WTC11 (cell line): ENCODE measurements at regions not wholly inside any gene's neighbourhood (a gene's known extent, or its start where the extent isn't known, plus 50 kb on each side); places are given as distances from the start of the nearest gene placed in this dataset.

Experiments used
- ATF2 ChIP-seq: sonication (generic); formaldehyde crosslinking; IDR thresholded peaks from 2 replicates; pipeline ENCODE4 v1.8.1; 2022; ENCODE audit warnings: low read depth, missing genetic modification reagents, borderline replicate concordance
- CBFB ChIP-seq: sonication (generic); formaldehyde crosslinking; IDR thresholded peaks from 2 replicates; pipeline ENCODE4 v1.8.1; 2022; ENCODE audit warnings: mild to moderate bottlenecking, low read depth, missing genetic modification reagents
- CTCF ChIP-seq: fragments of 200-600 bp; IDR thresholded peaks from 2 replicates; pipeline ENCODE4 v1.8.0; 2022; ENCODE audit warnings: antibody characterized with exemption
- E2F1 ChIP-seq: sonication (generic); formaldehyde crosslinking; IDR thresholded peaks from 2 replicates; pipeline ENCODE4 v1.8.0; 2022; ENCODE audit warnings: mild to moderate bottlenecking, missing genetic modification reagents
- ELF4 ChIP-seq: sonication (generic); formaldehyde crosslinking; IDR thresholded peaks from 2 replicates; pipeline ENCODE4 v1.8.1; 2022; ENCODE audit warnings: low read depth, mild to moderate bottlenecking, moderate library complexity, missing genetic modification reagents
- ESRRA ChIP-seq: sonication (generic); formaldehyde crosslinking; IDR thresholded peaks from 2 replicates; pipeline ENCODE4 v1.8.1; 2022; ENCODE audit warnings: mild to moderate bottlenecking, missing genetic modification reagents, borderline replicate concordance
- FOXP1 ChIP-seq: sonication (generic); formaldehyde crosslinking; IDR thresholded peaks from 2 replicates; pipeline ENCODE4 v1.8.0; 2022; ENCODE audit warnings: missing genetic modification reagents, mild to moderate bottlenecking, moderate library complexity, borderline replicate concordance
- MAX ChIP-seq: sonication (generic); formaldehyde crosslinking; IDR thresholded peaks from 2 replicates; pipeline ENCODE4 v1.8.0; 2022; ENCODE audit warnings: mild to moderate bottlenecking, missing genetic modification reagents
- NFATC4 ChIP-seq: fragments of 250-450 bp; sonication (Bioruptor Pico); IDR thresholded peaks from 2 replicates; pipeline ENCODE4 v1.9.0; 2021; ENCODE audit warnings: mild to moderate bottlenecking
- NR3C1 ChIP-seq: sonication (generic); formaldehyde crosslinking; conservative IDR thresholded peaks from 2 replicates; pipeline ENCODE4 v1.8.1; 2023; ENCODE audit warnings: low read depth, mild to moderate bottlenecking, missing genetic modification reagents
- SMAD3 ChIP-seq: sonication (generic); formaldehyde crosslinking; IDR thresholded peaks from 2 replicates; pipeline ENCODE4 v1.8.0; 2022; ENCODE audit warnings: missing genetic modification reagents, mild to moderate bottlenecking, borderline replicate concordance
- SP1 ChIP-seq: sonication (generic); formaldehyde crosslinking; conservative IDR thresholded peaks from 2 replicates; pipeline ENCODE4 v1.8.1; 2022; ENCODE audit warnings: missing genetic modification reagents
- USF1 ChIP-seq: sonication (generic); formaldehyde crosslinking; IDR thresholded peaks from 2 replicates; pipeline ENCODE4 v1.8.0; 2022; ENCODE audit warnings: mild to moderate bottlenecking, missing genetic modification reagents

- TF ChIP-seq CBFB (CRISPR knock-in tag), result no peak
- TF ChIP-seq CTCF, result no peak
- TF ChIP-seq USF1 (CRISPR knock-in tag), result no peak
- no peak for TF ChIP-seq E2F1 (CRISPR knock-in tag)
- TF ChIP-seq MAX (CRISPR knock-in tag), result no peak
- TF ChIP-seq ATF2 (CRISPR knock-in tag), result no peak
- TF ChIP-seq NR3C1, result no peak
- no peak for TF ChIP-seq SP1
- TF ChIP-seq ELF4, result no peak
- TF ChIP-seq FOXP1 (CRISPR knock-in tag), result no peak
- no peak for TF ChIP-seq SMAD3 (CRISPR knock-in tag)
- TF ChIP-seq ESRRA (CRISPR knock-in tag), result no peak
- no peak for TF ChIP-seq NFATC4 (CRISPR knock-in tag)
Measured at GRCh38 chr2:132280912-132281311, 119.2 kb upstream of the ANKRD30BL start.
